RWPE1 (cell line): ENCODE measurements at regions not wholly inside any gene's neighbourhood (a gene's known extent, or its start where the extent isn't known, plus 50 kb on each side); places are given as distances from the start of the nearest gene placed in this dataset.

Experiments used
- CTCF ChIA-PET: fragments of 350-600 bp; sonication (Branson Sonifier 250); formaldehyde crosslinking; extraction: SDS; loops from one replicate; lab custom pipeline; 2021; lab: Yijun Ruan, JAX
- POLR2A ChIA-PET: fragments of 400-600 bp; formaldehyde crosslinking; extraction: SDS; loops from one replicate; lab custom pipeline; 2020; ENCODE audit warnings: antibody characterized with exemption; ENCODE audit not compliant: low non-redundant PET; lab: Yijun Ruan, JAX
- DNase-seq: peaks from one replicate; pipeline ENCODE4 v3.0.0; 2012; ENCODE audit warnings: low spot score
- H3K27ac ChIP-seq: fragments of 450-650 bp; 2 replicates; pipeline ENCODE4 v1.5.1; 2017
- CTCF ChIP-seq: fragments of 450-650 bp; conservative IDR thresholded peaks from 2 replicates; pipeline ENCODE4 v1.5.1; 2017; ENCODE audit warnings: low read depth, mild to moderate bottlenecking

- TF ChIP-seq CTCF: no peak
- ChIA-PET POLR2A (interaction anchor here (0.6 kb wide), 1 partner anchor 1328 kb away, joined by 4 read pairs; no protein-coding TSS in a partner anchor), CTCF (no interaction called here)
- DNase-seq: no peak
- no peak overlapping the region for H3K27ac ChIP-seq
Measured at GRCh38 chr2:186033541-186033940, 294.9 kb downstream of the FSIP2 start.

DNA sequence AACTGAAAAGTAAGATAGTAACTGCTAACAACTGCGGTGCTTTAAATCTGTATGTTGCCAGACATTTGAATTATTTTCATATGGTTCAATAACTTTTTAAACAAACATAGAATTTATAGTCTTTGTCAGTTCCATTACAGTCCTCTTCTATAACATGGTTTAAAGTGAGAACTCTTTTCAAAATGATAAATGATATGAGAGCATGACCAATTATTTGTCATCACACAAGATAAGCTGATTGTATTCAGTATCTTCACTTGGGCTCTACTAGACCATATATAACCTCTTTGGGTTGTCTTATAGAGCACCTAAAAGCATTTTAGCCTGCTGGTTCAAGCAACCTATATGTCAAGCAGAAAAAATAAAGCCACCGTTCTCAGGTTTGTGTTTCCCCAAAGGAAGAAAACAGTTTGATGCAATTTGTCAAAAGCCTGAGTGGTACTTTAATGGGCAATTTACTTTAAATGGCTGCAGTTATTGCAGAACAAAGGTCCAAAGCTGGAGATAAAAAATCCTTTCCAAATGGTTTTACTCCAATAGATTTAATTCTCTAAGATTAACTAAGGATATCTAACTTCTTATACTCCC, 298.4 kb downstream of the FSIP2 start:
- H3K27ac ChIP-seq: no peak overlapping the region
- no peak for DNase-seq
- CTCF ChIA-PET: interaction anchor here (0.6 kb wide), 1 partner anchor 71 kb away, joined by 3 read pairs; no protein-coding TSS in a partner anchor
- POLR2A ChIA-PET: no interaction called here
- TF ChIP-seq CTCF: no peak

DNA sequence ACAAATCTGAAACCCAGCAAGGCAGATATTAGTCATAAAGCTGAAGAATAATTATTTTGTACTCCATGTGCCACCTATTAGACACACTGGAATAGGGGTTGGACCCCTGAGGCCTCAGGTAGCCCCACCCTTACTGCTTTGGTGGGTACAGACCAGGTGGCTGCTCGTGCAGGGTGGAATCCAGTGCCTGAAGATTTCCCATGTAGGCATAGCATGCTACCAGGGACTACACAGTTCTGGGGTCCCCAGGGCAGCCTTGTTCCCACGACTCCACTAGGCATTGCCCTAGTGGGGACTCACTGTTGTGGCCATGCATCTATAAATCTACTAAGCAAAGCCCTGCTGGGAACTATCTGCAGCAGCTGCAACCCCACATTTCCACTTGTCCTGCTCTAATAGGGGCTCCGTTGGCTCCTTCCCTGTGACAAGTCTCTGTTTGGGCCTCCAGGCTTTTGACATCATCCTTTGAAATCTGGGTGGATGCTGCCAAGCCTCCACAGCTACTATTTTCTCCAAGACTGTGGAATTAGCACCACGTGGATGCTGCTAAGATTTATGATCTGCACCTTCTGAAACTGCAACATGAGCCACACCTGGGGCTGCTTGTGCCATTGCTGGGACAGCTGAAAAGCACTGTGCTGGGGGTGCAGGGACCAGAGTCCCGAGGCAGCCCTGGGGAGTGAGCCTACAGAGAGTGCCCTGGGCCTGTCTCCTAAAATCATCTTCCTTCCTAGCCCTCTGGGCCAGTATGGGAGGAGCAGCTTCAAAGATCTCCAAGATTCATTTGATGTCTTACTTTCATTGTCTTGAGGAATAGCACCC, 303.8 kb downstream of the FSIP2 start:
- ChIA-PET POLR2A (no interaction called here), CTCF (interaction anchor here (0.5 kb wide), 1 partner anchor 870 kb away, joined by 3 read pairs; no protein-coding TSS in a partner anchor)
- no peak for TF ChIP-seq CTCF
- H3K27ac ChIP-seq: no peak overlapping the region
- no peak for DNase-seq

DNA sequence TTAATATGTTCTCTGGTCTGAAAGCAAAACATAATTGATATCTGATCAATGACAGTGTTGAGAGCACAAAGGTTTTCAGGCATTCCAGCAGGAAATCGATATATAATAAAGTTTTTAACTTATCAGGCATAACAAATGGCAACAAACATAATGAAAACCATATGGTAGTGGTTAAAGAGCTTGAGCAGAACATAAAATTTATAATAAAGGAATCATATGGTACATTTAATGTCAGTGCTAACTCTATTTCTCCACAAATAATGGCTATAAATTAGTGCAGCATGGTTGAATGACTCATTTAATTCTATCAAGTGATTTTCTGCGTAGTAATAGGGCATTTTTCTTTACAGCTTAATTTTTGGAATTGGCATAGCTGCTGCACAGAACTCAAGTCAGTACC, 306.2 kb downstream of the FSIP2 start:
- ChIA-PET POLR2A (no interaction called here), CTCF (no interaction called here)
- no peak overlapping the region for H3K27ac ChIP-seq
- no peak for TF ChIP-seq CTCF
- no peak for DNase-seq

GRCh38 chr2:186052930-186053329, 314.3 kb downstream of the FSIP2 start:
- no peak overlapping the region for H3K27ac ChIP-seq
- CTCF ChIA-PET: no interaction called here
- no peak for DNase-seq
- TF ChIP-seq CTCF: no peak
- POLR2A ChIA-PET: no interaction called here

- no peak for TF ChIP-seq CTCF
- CTCF ChIA-PET: no interaction called here
- POLR2A ChIA-PET: no interaction called here
- no peak overlapping the region for H3K27ac ChIP-seq
- no peak for DNase-seq
Measured at GRCh38 chr2:186058614-186059013, 320.0 kb downstream of the FSIP2 start.
